ENCODE measurements at regions not wholly inside any gene's neighbourhood (a gene's known extent, or its start where the extent isn't known, plus 50 kb on each side); places are given as distances from the start of the nearest gene placed in this dataset.
A peak's percentile ranks its signal among the peaks of the same experiment; 100 is the strongest.

GRCh38 chr2:220496513-220496912 lies 869.1 kb downstream of the SLC4A3 start:
- no peak for DNase-seq (ENCODE audit: low spot score in 2 of 2)
- Mint-ChIP-seq H3K27ac (no peak overlapping the region), H3K36me3 (no peaks in the 10 kb centered on the region), H3K4me1 (no peaks in the 10 kb centered on the region), H3K9me3 (no peaks in the 10 kb centered on the region), H3K4me3 (no peak overlapping the region)
- ATAC-seq: no peak

GRCh38 chr2:220499225-220499624 lies 871.8 kb downstream of the SLC4A3 start:
- Mint-ChIP-seq H3K36me3 (no peaks in the 10 kb centered on the region), H3K9me3 (no peaks in the 10 kb centered on the region), H3K27ac (no peak overlapping the region), H3K4me3 (no peak overlapping the region), H3K4me1 (no peaks in the 10 kb centered on the region)
- ATAC-seq: no peak
- no peak for DNase-seq (ENCODE audit: low spot score in 2 of 2)

- peaks cover 3% of the 10 kb centered on the region for H3K9me3 Mint-ChIP-seq
- DNase-seq (ENCODE audit: low spot score in 2 of 2): no peak
- no peak overlapping the region for H3K27ac Mint-ChIP-seq
- H3K4me3 Mint-ChIP-seq: no peak overlapping the region
- H3K4me1 Mint-ChIP-seq: no peaks in the 10 kb centered on the region
- no peaks in the 10 kb centered on the region for H3K36me3 Mint-ChIP-seq
- no peak for ATAC-seq
Measured at GRCh38 chr2:220502539-220502938, 875.1 kb downstream of the SLC4A3 start.

GRCh38 chr2:220503431-220503830 lies 876.0 kb downstream of the SLC4A3 start:
- Mint-ChIP-seq H3K4me3 (no peak overlapping the region), H3K27ac (no peak overlapping the region), H3K36me3 (no peaks in the 10 kb centered on the region), H3K9me3 (peaks cover 3% of the 10 kb centered on the region), H3K4me1 (no peaks in the 10 kb centered on the region)
- ATAC-seq (no peak), DNase-seq (ENCODE audit: low spot score in 2 of 2) (no peak)

GRCh38 chr2:220504938-220505503 lies 877.6 kb downstream of the SLC4A3 start:
- Mint-ChIP-seq H3K9me3 (peaks cover 3% of the 10 kb centered on the region), H3K36me3 (no peaks in the 10 kb centered on the region), H3K27ac (no peak overlapping the region), H3K4me1 (no peaks in the 10 kb centered on the region), H3K4me3 (no peak overlapping the region)
- DNase-seq (ENCODE audit: low spot score in 2 of 2) (no peak), ATAC-seq (no peak)

GRCh38 chr2:220506466-220506865 lies 879.0 kb downstream of the SLC4A3 start:
- H3K27ac Mint-ChIP-seq: no peak overlapping the region
- no peaks in the 10 kb centered on the region for H3K36me3 Mint-ChIP-seq
- no peak overlapping the region for H3K4me3 Mint-ChIP-seq
- ATAC-seq (no peak), DNase-seq (ENCODE audit: low spot score in 2 of 2) (no peak)
- peaks cover 3% of the 10 kb centered on the region for H3K9me3 Mint-ChIP-seq
- H3K4me1 Mint-ChIP-seq: no peaks in the 10 kb centered on the region

GRCh38 chr2:220509096-220509757 lies 881.8 kb downstream of the SLC4A3 start:
- no peak overlapping the region for H3K4me3 Mint-ChIP-seq
- ATAC-seq (no peak), DNase-seq (ENCODE audit: low spot score in 2 of 2) (no peak)
- H3K4me1 Mint-ChIP-seq: no peaks in the 10 kb centered on the region
- no peak overlapping the region for H3K27ac Mint-ChIP-seq
- no peaks in the 10 kb centered on the region for H3K36me3 Mint-ChIP-seq
- peaks cover 7% of the 10 kb centered on the region for H3K9me3 Mint-ChIP-seq

- no peak for ATAC-seq
- H3K27ac Mint-ChIP-seq: no peak overlapping the region
- no peak for DNase-seq (ENCODE audit: low spot score in 2 of 2)
- H3K4me1 Mint-ChIP-seq: no peaks in the 10 kb centered on the region
- H3K36me3 Mint-ChIP-seq: no peaks in the 10 kb centered on the region
- H3K4me3 Mint-ChIP-seq: no peak overlapping the region
- H3K9me3 Mint-ChIP-seq: peaks cover 4% of the 10 kb centered on the region
Measured at GRCh38 chr2:220509966-220510365, 882.5 kb downstream of the SLC4A3 start.

- no peaks in the 10 kb centered on the region for H3K4me1 Mint-ChIP-seq
- no peak overlapping the region for H3K27ac Mint-ChIP-seq
- no peaks in the 10 kb centered on the region for H3K36me3 Mint-ChIP-seq
- H3K9me3 Mint-ChIP-seq: peaks cover 4% of the 10 kb centered on the region
- H3K4me3 Mint-ChIP-seq: no peak overlapping the region
- no peak for ATAC-seq
- DNase-seq (ENCODE audit: low spot score in 2 of 2): no peak
Measured at GRCh38 chr2:220510668-220511067, 883.2 kb downstream of the SLC4A3 start.

GRCh38 chr2:220512419-220512818 lies 885.0 kb downstream of the SLC4A3 start:
- ATAC-seq (no peak), DNase-seq (ENCODE audit: low spot score in 2 of 2) (no peak)
- no peaks in the 10 kb centered on the region for H3K4me1 Mint-ChIP-seq
- peaks cover 4% of the 10 kb centered on the region for H3K9me3 Mint-ChIP-seq
- no peak overlapping the region for H3K27ac Mint-ChIP-seq
- H3K36me3 Mint-ChIP-seq: no peaks in the 10 kb centered on the region
- no peak overlapping the region for H3K4me3 Mint-ChIP-seq

- no peak for DNase-seq (ENCODE audit: low spot score in 2 of 2)
- H3K27ac Mint-ChIP-seq: no peak overlapping the region
- no peak for ATAC-seq
- H3K9me3 Mint-ChIP-seq: peaks cover 4% of the 10 kb centered on the region
- H3K36me3 Mint-ChIP-seq: no peaks in the 10 kb centered on the region
- H3K4me3 Mint-ChIP-seq: no peak overlapping the region
- H3K4me1 Mint-ChIP-seq: no peaks in the 10 kb centered on the region
Measured at GRCh38 chr2:220513573-220514288, 886.3 kb downstream of the SLC4A3 start.

GRCh38 chr2:220521551-220521950 lies 894.1 kb downstream of the SLC4A3 start:
- no peaks in the 10 kb centered on the region for H3K9me3 Mint-ChIP-seq
- H3K4me3 Mint-ChIP-seq: no peak overlapping the region
- H3K4me1 Mint-ChIP-seq: no peaks in the 10 kb centered on the region
- H3K36me3 Mint-ChIP-seq: no peaks in the 10 kb centered on the region
- no peak for DNase-seq (ENCODE audit: low spot score in 2 of 2)
- ATAC-seq: no peak
- no peak overlapping the region for H3K27ac Mint-ChIP-seq

- Mint-ChIP-seq H3K9me3 (peaks cover 6% of the 10 kb centered on the region), H3K4me3 (no peak overlapping the region), H3K27ac (no peak overlapping the region), H3K36me3 (no peaks in the 10 kb centered on the region), H3K4me1 (no peaks in the 10 kb centered on the region)
- DNase-seq (ENCODE audit: low spot score in 2 of 2): no peak
- ATAC-seq: no peak
Measured at GRCh38 chr2:220528180-220528675, 900.8 kb downstream of the SLC4A3 start.

GRCh38 chr2:220531216-220531615 lies 903.8 kb downstream of the SLC4A3 start:
- DNase-seq (ENCODE audit: low spot score in 2 of 2) (no peak), ATAC-seq (no peak)
- H3K9me3 Mint-ChIP-seq: peaks cover 6% of the 10 kb centered on the region
- no peak overlapping the region for H3K4me3 Mint-ChIP-seq
- H3K27ac Mint-ChIP-seq: no peak overlapping the region
- H3K36me3 Mint-ChIP-seq: no peaks in the 10 kb centered on the region
- H3K4me1 Mint-ChIP-seq: no peaks in the 10 kb centered on the region

GRCh38 chr2:220533485-220533884 lies 906.1 kb downstream of the SLC4A3 start:
- no peaks in the 10 kb centered on the region for H3K36me3 Mint-ChIP-seq
- DNase-seq (ENCODE audit: low spot score in 2 of 2) (no peak), ATAC-seq (peak; percentile 50)
- H3K27ac Mint-ChIP-seq: no peak overlapping the region
- peaks cover 6% of the 10 kb centered on the region for H3K9me3 Mint-ChIP-seq
- no peak overlapping the region for H3K4me3 Mint-ChIP-seq
- no peaks in the 10 kb centered on the region for H3K4me1 Mint-ChIP-seq

- no peaks in the 10 kb centered on the region for H3K4me1 Mint-ChIP-seq
- no peak for ATAC-seq
- H3K4me3 Mint-ChIP-seq: no peak overlapping the region
- peaks cover 4% of the 10 kb centered on the region for H3K9me3 Mint-ChIP-seq
- DNase-seq (ENCODE audit: low spot score in 2 of 2): no peak
- H3K27ac Mint-ChIP-seq: no peak overlapping the region
- H3K36me3 Mint-ChIP-seq: no peaks in the 10 kb centered on the region
Measured at GRCh38 chr2:220539481-220539880, 912.1 kb downstream of the SLC4A3 start.

Data from stimulated activated effector memory CD8-positive, alpha-beta T cell treated with anti-CD3 and anti-CD28 coated beads, Interleukin-12 subunit alpha, Interleukin-12 subunit beta, amount 100 ng/mL, for 72 hours (primary cell).